ENCODE measurements at regions not wholly inside any gene's neighbourhood (a gene's known extent, or its start where the extent isn't known, plus 50 kb on each side); places are given as distances from the start of the nearest gene placed in this dataset.

DNA sequence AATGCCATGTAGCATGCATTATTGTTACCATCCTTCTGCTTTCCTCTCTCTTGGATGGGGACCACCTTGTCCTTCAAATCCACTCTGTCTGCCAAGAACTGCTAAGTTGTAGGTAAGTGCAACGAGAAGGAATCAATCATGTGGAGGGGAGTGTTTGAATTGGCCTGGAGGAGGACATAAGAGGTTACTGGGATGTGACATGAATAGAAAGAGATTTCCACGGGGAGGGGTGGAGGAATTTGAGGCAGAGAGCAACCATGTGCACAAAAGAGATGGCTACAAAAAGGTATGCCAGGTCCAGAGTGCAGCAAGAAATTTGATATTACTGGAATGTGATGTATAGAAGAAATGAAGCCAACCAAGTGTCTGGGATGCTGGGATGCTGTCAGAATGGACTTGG is 648.9 kb upstream of the KLF4 start:
- no peaks in the 10 kb centered on the region for H3K27me3 ChIP-seq
- H3K4me3 ChIP-seq: no peak overlapping the region
- no peaks in the 10 kb centered on the region for H3K36me3 ChIP-seq
- H3K4me1 ChIP-seq: peaks cover 0 to 20% (median 5%) of the 10 kb centered on the region in 4 donors
- no peaks in the 10 kb centered on the region for H3K9me3 ChIP-seq
- no peak for TF ChIP-seq POLR2A (IDR thresholded peaks at IDR 0.05)
- H3K27ac ChIP-seq: no peak overlapping the region
- no peak for DNase-seq

DNA sequence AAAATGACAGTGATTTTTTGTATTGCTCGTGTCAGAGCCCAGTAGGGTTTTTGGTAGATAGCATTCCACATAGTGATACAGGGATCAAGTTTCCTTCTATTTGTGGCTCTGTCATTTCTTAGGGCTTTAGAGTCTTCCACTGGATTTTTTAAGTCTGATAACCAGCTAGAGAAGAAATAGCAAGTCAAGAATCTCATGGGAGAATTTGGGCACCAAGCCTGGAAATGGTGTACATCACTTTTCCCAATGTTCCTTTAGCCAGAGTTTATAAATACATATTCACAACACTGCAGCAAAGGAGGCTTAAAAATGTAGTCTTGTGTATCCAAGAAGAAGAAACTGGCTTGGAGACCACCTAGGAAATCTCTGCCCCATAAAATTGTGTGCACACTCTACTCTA is 647.1 kb upstream of the KLF4 start:
- Histone ChIP-seq H3K4me3 (no peak overlapping the region), H3K9me3 (no peaks in the 10 kb centered on the region), H3K27me3 (no peaks in the 10 kb centered on the region), H3K27ac (no peak overlapping the region), H3K4me1 (peaks cover 0 to 1% (median 0%) of the 10 kb centered on the region in 4 donors), H3K36me3 (no peaks in the 10 kb centered on the region)
- DNase-seq: no peak
- no peak for TF ChIP-seq POLR2A (IDR thresholded peaks at IDR 0.05)
- TF ChIP-seq CTCF (IDR thresholded peaks at IDR 0.05): no peak

DNA sequence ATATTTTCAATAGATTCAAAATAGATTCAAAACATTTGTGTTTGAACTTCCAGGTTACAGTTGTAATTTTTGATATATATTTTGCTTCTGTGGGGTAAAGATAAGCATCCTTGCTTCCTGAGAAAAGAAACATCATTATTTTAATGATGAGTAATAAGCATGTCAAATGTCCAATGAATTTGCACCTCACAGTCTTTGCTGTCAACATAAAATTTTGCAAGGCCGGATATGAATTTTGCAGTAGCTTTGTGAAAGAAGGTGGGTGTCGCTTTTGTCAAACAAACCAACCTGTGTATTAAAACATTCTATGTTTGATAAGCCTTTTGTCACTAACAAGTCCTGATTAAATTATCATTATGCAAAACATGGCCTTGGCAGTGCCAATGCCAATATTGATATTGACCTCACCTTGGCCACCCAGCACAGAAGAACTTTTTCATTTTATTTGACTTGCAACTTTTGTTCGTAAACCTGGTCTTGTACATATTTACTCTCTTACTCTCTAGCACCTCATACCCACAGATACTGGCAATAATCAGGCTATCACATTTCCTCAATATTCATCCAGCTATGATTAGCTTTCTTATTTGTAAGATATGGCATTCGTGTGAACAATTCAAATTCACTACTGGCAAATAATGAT is 645.0 kb upstream of the KLF4 start:
- Histone ChIP-seq H3K36me3 (no peaks in the 10 kb centered on the region), H3K27me3 (no peaks in the 10 kb centered on the region), H3K9me3 (no peaks in the 10 kb centered on the region), H3K4me1 (no peaks in the 10 kb centered on the region), H3K4me3 (no peak overlapping the region), H3K27ac (no peak overlapping the region)
- TF ChIP-seq POLR2A (IDR thresholded peaks at IDR 0.05) (no peak), CTCF (IDR thresholded peaks at IDR 0.05) (no peak)
- no peak for DNase-seq

DNA sequence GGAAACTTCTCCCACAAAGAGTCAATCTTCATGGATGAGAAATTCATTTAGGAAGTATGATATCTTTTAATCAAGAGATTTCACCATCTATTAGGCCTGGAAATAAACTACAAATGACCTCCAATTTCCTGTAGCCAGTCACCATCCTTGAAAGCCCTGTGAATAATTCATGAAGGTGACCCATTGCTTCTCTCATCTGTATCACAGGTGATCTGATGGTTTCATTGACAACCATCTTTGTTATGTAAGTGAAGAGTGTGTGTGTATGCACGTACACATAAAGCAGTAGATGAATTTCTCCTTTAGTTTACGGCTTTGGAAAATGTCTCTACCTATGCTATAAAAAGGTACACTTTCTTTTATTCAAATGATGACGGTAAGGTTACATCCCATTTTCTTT is 644.1 kb upstream of the KLF4 start:
- H3K27ac ChIP-seq: no peak overlapping the region

GRCh38 chr9:108133101-108133500 is 643.5 kb upstream of the KLF4 start:
- Histone ChIP-seq H3K4me3 (no peak overlapping the region), H3K27me3 (no peaks in the 10 kb centered on the region), H3K4me1 (no peaks in the 10 kb centered on the region), H3K36me3 (no peaks in the 10 kb centered on the region), H3K27ac (no peak overlapping the region), H3K9me3 (no peaks in the 10 kb centered on the region)
- DNase-seq: no peak
- TF ChIP-seq POLR2A (IDR thresholded peaks at IDR 0.05): no peak
- TF ChIP-seq CTCF (IDR thresholded peaks at IDR 0.05): no peak

More for the DNA sequence above, 644.1 kb upstream of the KLF4 start:
- TF ChIP-seq POLR2A (IDR thresholded peaks at IDR 0.05) (no peak), CTCF (IDR thresholded peaks at IDR 0.05) (no peak)
- Histone ChIP-seq H3K9me3 (no peaks in the 10 kb centered on the region), H3K4me1 (no peaks in the 10 kb centered on the region), H3K36me3 (no peaks in the 10 kb centered on the region), H3K27me3 (no peaks in the 10 kb centered on the region), H3K4me3 (no peak overlapping the region)
- DNase-seq: no peak

GRCh38 chr9:108130905-108131304 is 641.3 kb upstream of the KLF4 start:
- DNase-seq: no peak

More at GRCh38 chr9:108130905-108131304, 641.3 kb upstream of the KLF4 start:
- H3K27me3 ChIP-seq: no peaks in the 10 kb centered on the region
- no peak overlapping the region for H3K27ac ChIP-seq
- H3K9me3 ChIP-seq: no peaks in the 10 kb centered on the region
- no peaks in the 10 kb centered on the region for H3K36me3 ChIP-seq
- no peak overlapping the region for H3K4me3 ChIP-seq
- no peaks in the 10 kb centered on the region for H3K4me1 ChIP-seq
- no peak for TF ChIP-seq CTCF (IDR thresholded peaks at IDR 0.05)
